ENCODE measurements at regions not wholly inside any gene's neighbourhood (a gene's known extent, or its start where the extent isn't known, plus 50 kb on each side); places are given as distances from the start of the nearest gene placed in this dataset.

GRCh38 chr12:73072214-73072613 lies 800.0 kb downstream of the TRHDE start:
- TF ChIP-seq CTCF (conservative IDR thresholded peaks at IDR 0.05; ENCODE audit: low read length) = no peak
- no peak for TF ChIP-seq EZH2phosphoT487 (IDR thresholded peaks at IDR 0.05; ENCODE audit: borderline replicate concordance)

All from Loucy (cell line).